NCI-H345 (cell line): ENCODE measurements at regions not wholly inside any gene's neighbourhood (a gene's known extent, or its start where the extent isn't known, plus 50 kb on each side); places are given as distances from the start of the nearest gene placed in this dataset.
"Not testable (repeated sequence)": the region's sequence is repeated elsewhere in the genome, so short reads cannot be mapped to it uniquely, and the experiment has no call there.

ENCODE experiments used
- DNase-seq: peaks from one replicate; lab custom pipeline; 2025; lab: John Stamatoyannopoulos, UW

GRCh38 chr18:11379660-11380059, 229.7 kb upstream of the SLC35G4 start:
- no peak for DNase-seq

DNA sequence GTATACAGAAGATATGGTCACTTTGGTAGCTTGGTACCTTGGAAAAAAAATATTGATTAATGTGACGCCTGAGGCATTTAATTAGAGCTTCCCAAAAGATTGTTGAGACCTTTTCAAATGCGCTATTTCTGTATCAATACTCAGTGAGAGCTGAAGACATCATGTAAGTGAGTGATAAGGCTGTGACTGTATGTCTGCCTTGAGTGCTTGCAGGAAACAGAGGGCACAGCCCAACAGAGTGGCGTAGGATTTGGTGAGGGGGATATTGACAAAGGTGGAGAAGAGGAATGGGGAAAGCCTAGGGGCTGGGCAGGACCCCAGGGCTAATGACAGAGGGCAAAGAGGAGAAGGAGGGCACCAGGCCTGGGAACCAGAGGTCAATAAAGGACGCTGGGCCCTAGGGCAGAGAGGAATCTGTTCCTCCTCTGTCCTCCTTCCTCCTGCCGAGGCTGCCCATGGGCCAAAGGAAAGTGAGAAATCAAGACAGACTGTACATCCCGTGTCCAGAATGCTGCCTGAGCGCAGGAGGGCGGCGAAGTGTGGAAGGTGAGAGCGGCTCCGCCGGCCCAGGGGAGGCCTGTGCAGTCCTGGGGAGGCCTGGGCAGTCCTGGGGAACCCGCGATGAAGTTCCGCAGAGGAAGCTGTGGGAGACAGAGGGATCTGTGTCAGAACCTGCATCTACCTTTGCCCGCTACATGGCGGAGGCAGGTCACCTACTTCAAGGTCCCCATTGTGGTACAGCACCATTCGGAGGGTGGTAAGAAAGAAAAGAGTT, 228.6 kb upstream of the PIEZO2 start:
- DNase-seq, result no peak

DNA sequence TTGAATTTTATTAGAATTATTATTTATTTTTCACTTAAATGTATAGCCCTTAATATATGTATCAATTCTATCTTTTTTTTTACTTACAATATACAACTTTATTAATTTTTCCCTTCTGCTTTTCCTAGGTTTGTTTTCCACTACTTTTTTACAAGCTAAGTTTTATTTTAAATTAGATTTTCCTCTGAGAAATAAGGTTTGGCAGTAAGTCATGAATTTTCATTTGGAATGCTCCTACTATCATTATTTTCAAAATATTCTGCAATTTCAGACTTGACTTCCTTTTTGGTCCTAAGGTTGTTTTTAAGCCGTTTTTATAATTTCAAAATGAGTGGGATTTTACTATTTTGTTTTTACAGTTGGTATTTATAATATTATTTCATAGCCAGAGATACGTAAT, 222.8 kb upstream of the PIEZO2 start:
- no peak for DNase-seq

GRCh38 chr18:11369556-11369955, 220.2 kb upstream of the PIEZO2 start:
- DNase-seq, result no peak

DNA sequence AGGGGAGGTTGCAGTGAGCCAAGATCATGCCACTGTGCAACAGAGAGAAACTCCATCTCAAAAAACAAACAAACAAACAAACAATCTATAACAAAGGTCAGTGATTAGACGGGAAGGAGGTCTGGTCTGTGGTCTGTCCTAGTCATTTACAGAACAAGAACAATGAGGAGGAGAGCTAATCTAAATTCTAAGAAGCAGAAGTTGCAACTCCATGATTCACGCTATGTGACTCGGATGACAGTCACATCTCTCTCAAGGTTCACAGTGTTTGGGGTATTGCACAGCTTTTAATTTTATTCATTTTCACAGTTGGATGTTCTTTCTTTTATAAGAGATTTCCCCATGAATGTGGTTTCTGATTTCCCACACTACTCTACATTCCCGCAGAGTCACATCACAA, 218.7 kb upstream of the PIEZO2 start:
- no peak for DNase-seq

DNA sequence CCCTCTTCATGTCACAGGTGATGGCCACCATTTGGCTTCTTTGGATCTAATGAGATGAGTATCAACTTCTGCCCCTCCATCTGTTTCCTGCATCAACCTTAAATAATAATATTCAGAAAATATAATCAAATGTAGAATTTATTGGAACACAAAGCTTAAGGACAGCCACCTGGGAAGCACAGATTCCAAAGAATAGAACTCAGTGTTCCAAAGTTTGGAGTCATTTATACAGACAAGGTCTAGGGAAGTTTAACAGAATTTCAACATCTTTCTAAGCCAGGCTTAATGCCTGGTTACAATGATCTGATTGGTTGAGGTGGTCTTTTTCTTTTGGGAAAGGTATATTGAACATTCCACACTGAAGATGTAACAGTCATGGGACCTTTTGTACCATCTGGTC, 218.0 kb upstream of the PIEZO2 start:
- DNase-seq, result no peak

DNA sequence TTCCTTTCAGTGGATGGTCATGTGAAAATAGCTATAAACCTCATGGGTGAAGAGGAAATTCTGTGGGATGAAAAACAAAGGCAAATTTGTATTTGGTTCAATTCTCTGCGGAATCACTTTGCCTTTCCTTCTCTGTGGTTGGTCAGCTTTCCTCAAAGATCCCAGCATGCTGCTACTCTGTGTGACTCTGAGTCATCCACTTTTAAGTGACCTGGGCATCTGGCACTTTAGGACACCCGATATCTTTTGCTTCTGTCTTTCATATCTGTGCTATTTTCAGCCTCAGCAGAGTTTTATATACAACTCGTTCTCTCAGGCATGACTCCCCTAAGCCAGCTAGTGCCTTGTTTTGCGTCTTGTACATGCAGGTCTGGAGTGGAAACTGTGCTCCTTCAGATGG, 217.0 kb upstream of the PIEZO2 start:
- DNase-seq, result peak; percentile 9

- DNase-seq, result no peak
Measured at GRCh38 chr18:11362856-11363255, 213.5 kb upstream of the PIEZO2 start.

- not testable (repeated sequence) for DNase-seq
Measured at GRCh38 chr18:11361862-11362261, 212.5 kb upstream of the PIEZO2 start.

- DNase-seq, result no peak
Measured at GRCh38 chr18:11357678-11358077, 208.3 kb upstream of the PIEZO2 start.

- DNase-seq, result not testable (repeated sequence)
Measured at GRCh38 chr18:11344576-11344975, 195.2 kb upstream of the PIEZO2 start.

GRCh38 chr18:11343096-11343495, 193.7 kb upstream of the PIEZO2 start:
- DNase-seq, result no peak

DNA sequence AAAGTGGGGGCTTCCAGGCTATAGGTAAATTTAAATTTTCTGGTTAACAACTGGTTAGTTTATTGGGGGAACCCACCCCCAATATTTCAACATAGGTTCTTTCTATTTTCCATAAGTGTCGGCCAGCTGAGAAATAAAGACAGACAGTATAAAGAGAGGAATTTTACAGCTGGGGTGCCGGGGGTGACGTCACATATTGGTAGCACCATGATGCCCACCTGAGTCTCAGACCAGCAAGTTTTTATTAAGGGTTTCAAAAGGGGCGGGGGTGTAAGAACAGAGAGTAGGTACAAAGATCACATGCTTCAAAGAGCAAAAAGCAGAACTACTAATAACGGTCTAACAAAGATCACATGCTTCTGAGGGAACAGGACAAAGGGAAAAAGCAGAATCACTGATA, 192.7 kb upstream of the PIEZO2 start:
- not testable (repeated sequence) for DNase-seq

GRCh38 chr18:11339188-11339775, 189.9 kb upstream of the PIEZO2 start:
- no peak for DNase-seq

GRCh38 chr18:11336241-11336640, 186.9 kb upstream of the PIEZO2 start:
- no peak for DNase-seq

- no peak for DNase-seq
Measured at GRCh38 chr18:11327391-11328009, 178.1 kb upstream of the PIEZO2 start.

- DNase-seq, result no peak
Measured at GRCh38 chr18:11324956-11325882, 175.8 kb upstream of the PIEZO2 start.

GRCh38 chr18:11324510-11324909, 175.1 kb upstream of the PIEZO2 start:
- DNase-seq, result no peak

GRCh38 chr18:11323359-11323819, 174.0 kb upstream of the PIEZO2 start:
- DNase-seq, result no peak

DNA sequence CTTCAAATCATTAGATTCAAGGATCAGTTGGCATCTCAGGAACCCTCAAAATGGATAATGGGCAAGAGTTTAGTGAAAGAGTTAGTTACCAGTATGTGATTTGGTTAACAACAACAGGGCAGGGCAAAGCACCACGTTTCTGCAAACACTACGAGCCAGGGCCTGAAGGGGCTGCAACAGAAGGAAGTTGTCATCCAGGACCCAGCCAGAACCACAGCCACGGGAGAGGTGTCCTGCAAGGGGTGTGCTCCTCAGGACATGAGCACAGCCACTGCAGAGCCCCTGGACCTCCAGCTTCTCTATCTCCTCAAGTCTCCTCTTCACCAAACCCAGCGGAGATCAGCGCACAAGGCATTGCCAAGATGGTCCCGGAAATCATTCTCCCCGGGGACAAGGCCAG, 173.3 kb upstream of the PIEZO2 start:
- no peak for DNase-seq

GRCh38 chr18:11322006-11322405, 172.6 kb upstream of the PIEZO2 start:
- no peak for DNase-seq

DNA sequence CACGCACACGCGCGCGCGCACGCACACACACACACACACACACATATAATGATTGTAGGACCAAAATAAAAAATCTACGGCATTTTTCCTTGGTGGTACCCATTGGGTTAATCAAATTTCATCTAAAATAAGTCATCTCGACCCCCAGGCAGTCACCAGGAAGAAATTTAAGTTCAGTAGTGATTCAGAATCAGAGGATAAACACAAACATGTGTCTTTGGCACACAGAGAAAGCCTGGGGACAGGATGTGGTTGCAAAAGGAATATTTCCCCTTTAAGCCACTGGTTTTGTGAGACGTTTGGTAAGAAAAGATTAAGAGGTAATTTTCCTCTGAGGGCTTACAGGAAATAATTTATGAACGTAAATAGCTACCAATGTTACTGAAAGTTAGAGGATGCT, 171.6 kb upstream of the PIEZO2 start:
- no peak for DNase-seq
